ENCODE measurements at regions not wholly inside any gene's neighbourhood (a gene's known extent, or its start where the extent isn't known, plus 50 kb on each side); places are given as distances from the start of the nearest gene placed in this dataset.

GRCh38 chr5:73395256-73395655 is 53.3 kb downstream of the FOXD1 start:
- DNase-seq (ENCODE audit: low spot score) = no peak

GRCh38 chr5:73394610-73395009 is 54.0 kb downstream of the FOXD1 start:
- DNase-seq (ENCODE audit: low spot score) = no peak

GRCh38 chr5:73393611-73394489 is 54.7 kb downstream of the FOXD1 start:
- DNase-seq (ENCODE audit: low spot score) = no peak

GRCh38 chr5:73392775-73393174 is 55.8 kb downstream of the FOXD1 start:
- DNase-seq (ENCODE audit: low spot score) = no peak

- no peak for DNase-seq (ENCODE audit: low spot score)
Measured at GRCh38 chr5:73391441-73391881, 57.1 kb downstream of the FOXD1 start.

- DNase-seq (ENCODE audit: low spot score) = no peak
Measured at GRCh38 chr5:73390972-73391371, 57.6 kb downstream of the FOXD1 start.

GRCh38 chr5:73388740-73389139 is 59.8 kb downstream of the FOXD1 start:
- no peak for DNase-seq (ENCODE audit: low spot score)

GRCh38 chr5:73388306-73388684 is 60.3 kb downstream of the FOXD1 start:
- DNase-seq (ENCODE audit: low spot score) = no peak

GRCh38 chr5:73387601-73388305 is 60.8 kb downstream of the FOXD1 start:
- no peak for DNase-seq (ENCODE audit: low spot score)

GRCh38 chr5:73387149-73387591 is 61.4 kb downstream of the FOXD1 start:
- no peak for DNase-seq (ENCODE audit: low spot score)

- no peak for DNase-seq (ENCODE audit: low spot score)
Measured at GRCh38 chr5:73384861-73385260, 63.7 kb downstream of the FOXD1 start.

- DNase-seq (ENCODE audit: low spot score) = no peak
Measured at GRCh38 chr5:73382401-73382740, 66.2 kb downstream of the FOXD1 start.

GRCh38 chr5:73381590-73382400 is 66.8 kb downstream of the FOXD1 start:
- no peak for DNase-seq (ENCODE audit: low spot score)

- DNase-seq (ENCODE audit: low spot score) = no peak
Measured at GRCh38 chr5:73380710-73381589, 67.6 kb downstream of the FOXD1 start.

GRCh38 chr5:73380041-73380440 is 68.5 kb downstream of the FOXD1 start:
- DNase-seq (ENCODE audit: low spot score) = no peak

GRCh38 chr5:73379435-73379834 is 69.1 kb downstream of the FOXD1 start:
- DNase-seq (ENCODE audit: low spot score) = no peak

- DNase-seq (ENCODE audit: low spot score) = no peak
Measured at GRCh38 chr5:73378765-73379164, 69.8 kb downstream of the FOXD1 start.

GRCh38 chr5:73378070-73378469 is 70.5 kb downstream of the FOXD1 start:
- DNase-seq (ENCODE audit: low spot score) = no peak

GRCh38 chr5:73376618-73377170 is 71.9 kb downstream of the FOXD1 start:
- DNase-seq (ENCODE audit: low spot score) = no peak

GRCh38 chr5:73375949-73376348 is 72.6 kb downstream of the FOXD1 start:
- DNase-seq (ENCODE audit: low spot score) = no peak

GRCh38 chr5:73375191-73375545 is 73.4 kb downstream of the FOXD1 start:
- no peak for DNase-seq (ENCODE audit: low spot score)

Measured in globus pallidus (tissue), 1 donor.